Fibroblast of villous mesenchyme (primary cell): ENCODE measurements at regions not wholly inside any gene's neighbourhood (a gene's known extent, or its start where the extent isn't known, plus 50 kb on each side); places are given as distances from the start of the nearest gene placed in this dataset.

Source experiments
- DNase-seq: peaks from one replicate; pipeline ENCODE4 v3.0.0-alpha.2; 2010; ENCODE audit warnings: low read depth
- H3K4me3 ChIP-seq: 2 replicates; pipeline ENCODE4 v1.5.1; 2011; ENCODE audit warnings: low read depth, mild to moderate bottlenecking, low read length
- TF ChIP-seq, protein P1 (sequence below): IDR thresholded peaks from 2 replicates; pipeline ENCODE4 v1.5.1; 2012; ENCODE audit warnings: low read depth, mild to moderate bottlenecking, low read length; ENCODE audit not compliant: insufficient read depth

DNA sequence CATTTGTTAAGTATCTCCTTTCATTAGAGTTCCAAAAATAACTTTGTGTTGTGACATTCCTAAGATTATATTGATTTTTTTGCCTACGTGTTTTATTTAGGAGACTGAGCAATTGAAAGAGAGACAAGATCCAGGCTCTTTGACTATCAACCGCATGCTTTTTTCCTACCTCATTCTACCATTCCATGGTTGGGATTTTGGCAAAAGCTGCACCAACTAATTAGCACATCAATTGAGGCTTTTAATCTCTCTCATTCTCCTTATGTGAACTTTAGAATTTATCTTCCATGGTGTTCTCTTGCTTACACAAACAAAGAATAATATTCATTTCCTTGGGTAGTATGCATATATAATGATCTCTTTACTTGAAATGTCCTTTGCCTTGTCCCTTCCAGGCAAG, 338.7 kb upstream of the SMC2 start:
- H3K4me3 ChIP-seq, result no peak overlapping the region
- TF ChIP-seq, protein P1, sequence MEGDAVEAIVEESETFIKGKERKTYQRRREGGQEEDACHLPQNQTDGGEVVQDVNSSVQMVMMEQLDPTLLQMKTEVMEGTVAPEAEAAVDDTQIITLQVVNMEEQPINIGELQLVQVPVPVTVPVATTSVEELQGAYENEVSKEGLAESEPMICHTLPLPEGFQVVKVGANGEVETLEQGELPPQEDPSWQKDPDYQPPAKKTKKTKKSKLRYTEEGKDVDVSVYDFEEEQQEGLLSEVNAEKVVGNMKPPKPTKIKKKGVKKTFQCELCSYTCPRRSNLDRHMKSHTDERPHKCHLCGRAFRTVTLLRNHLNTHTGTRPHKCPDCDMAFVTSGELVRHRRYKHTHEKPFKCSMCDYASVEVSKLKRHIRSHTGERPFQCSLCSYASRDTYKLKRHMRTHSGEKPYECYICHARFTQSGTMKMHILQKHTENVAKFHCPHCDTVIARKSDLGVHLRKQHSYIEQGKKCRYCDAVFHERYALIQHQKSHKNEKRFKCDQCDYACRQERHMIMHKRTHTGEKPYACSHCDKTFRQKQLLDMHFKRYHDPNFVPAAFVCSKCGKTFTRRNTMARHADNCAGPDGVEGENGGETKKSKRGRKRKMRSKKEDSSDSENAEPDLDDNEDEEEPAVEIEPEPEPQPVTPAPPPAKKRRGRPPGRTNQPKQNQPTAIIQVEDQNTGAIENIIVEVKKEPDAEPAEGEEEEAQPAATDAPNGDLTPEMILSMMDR, result no peak
- peak; percentile 3 for DNase-seq

DNA sequence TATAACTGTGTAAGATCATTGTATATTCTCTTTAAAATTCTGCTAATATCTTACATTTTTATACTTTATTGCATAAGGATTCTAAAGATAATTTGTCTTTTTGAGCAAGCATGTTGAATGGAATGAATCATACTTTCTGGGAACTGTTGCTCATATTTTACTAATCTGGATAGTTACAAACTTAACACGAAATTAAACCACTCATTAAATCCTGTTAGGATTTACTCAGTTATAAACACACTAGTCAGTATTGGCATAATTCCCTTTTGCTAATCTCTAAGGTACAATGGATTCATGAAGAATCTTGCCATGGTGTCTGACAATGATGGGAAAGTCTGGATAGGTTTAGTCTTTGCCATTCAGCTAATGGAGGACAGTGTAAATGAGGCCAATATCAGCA, 338.1 kb upstream of the SMC2 start:
- no peak overlapping the region for H3K4me3 ChIP-seq
- TF ChIP-seq, protein P1, result no peak
- peak; percentile 2 for DNase-seq

DNA sequence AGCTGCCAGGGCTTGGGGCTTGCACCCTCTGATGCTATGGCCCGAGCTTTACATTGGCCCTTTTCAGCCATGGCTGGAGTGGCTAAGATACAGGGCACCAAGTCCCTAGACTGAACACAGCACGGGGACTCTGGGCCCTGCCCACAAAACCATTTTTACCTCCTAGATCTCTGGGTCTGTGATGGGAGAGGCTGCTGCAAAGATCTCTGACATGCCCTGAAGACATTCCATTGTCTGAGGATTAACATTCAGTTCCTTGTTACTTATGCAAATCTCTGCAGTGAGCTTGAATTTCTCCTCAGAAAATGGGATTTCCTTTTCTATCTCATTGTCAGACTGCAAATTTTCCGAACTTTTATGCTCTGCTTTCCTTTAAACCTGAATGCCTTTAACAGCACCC, 337.0 kb upstream of the SMC2 start:
- no peak overlapping the region for H3K4me3 ChIP-seq
- no peak for DNase-seq
- TF ChIP-seq, protein P1, result no peak

DNA sequence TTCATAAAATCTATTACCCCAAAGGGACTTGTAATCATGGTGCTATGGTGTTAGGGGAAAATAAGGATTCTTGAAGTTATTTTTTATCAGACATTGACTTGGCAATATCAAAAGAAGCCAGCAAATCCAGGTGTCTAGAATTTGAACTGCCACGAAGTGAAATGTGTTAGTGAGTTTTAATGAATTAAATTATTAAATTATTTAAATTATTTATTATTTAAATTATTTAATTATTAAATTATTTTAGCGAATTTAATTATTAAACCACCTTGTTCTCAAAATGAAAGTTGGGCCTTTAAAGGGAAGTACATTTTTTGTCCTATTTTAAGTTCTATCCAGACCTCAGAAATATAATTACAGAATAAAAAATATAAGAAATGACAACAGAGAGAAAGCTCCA, 332.6 kb upstream of the SMC2 start:
- TF ChIP-seq, protein P1, result no peak
- no peak overlapping the region for H3K4me3 ChIP-seq
- DNase-seq, result no peak

DNA sequence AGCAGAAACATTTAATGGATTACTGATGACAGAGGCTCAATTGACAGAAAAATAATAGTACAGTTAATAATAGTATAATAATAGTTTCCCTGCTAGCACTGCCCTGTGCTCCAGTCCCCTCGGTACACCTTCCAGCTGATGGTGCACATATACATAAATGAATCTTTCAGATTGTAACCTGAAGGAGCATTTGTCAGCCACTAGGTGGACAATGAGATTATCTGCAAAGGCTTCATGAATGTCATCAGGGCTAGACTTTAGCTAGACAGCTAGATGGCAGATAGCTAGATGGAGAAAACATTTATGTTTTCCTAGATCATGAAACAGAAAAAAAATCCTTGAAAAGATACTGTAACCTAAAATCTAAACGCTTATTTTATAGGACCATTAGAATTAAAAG, 304.4 kb upstream of the SMC2 start:
- H3K4me3 ChIP-seq, result no peak overlapping the region
- TF ChIP-seq, protein P1, result peak; percentile 49
- peak; percentile 14 for DNase-seq

DNA sequence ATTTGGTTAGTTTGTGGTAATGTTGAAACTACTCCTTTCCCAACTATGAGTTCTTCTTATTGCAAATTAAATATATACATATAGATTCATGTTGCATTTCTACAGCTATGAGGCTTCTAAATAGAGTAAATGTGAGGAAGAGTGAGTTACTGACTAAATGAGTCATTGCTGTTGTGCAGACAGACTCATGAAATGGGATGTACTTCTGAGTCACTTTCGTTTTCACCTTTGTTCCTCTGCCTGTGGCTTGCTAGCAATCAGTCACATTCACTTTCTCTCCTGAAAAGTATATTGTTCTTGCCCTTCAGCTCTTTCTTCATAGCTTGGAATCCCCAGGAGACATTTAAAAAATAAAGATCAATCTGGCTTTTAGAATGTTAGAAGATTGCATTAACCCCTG, 295.5 kb upstream of the SMC2 start:
- TF ChIP-seq, protein P1, result no peak
- H3K4me3 ChIP-seq, result no peak overlapping the region
- peak; percentile 49 for DNase-seq

DNA sequence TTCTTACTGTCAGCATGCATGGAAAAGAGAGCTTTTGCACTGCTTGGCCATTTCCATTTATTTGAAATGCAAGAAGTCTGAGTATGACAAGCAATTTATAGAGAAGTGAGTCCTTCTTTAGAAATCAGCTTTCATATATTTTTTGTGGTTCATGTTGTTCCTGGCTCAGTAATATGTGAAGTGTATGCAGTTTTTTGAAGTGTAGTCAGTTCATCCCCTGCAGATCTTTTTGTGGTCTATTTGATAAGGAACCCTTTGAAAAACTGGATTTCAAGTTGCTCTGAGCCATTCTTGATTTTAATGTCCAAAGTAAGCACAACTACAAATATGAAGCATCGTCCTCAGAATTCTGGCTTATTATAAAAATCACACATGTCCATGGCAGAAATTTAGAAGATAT, 294.1 kb upstream of the SMC2 start:
- DNase-seq, result no peak
- H3K4me3 ChIP-seq, result no peak overlapping the region
- TF ChIP-seq, protein P1, result no peak
